ENCODE measurements at regions not wholly inside any gene's neighbourhood (a gene's known extent, or its start where the extent isn't known, plus 50 kb on each side); places are given as distances from the start of the nearest gene placed in this dataset.
"Not testable (repeated sequence)": the region's sequence is repeated elsewhere in the genome, so short reads cannot be mapped to it uniquely, and the experiment has no call there.

DNA sequence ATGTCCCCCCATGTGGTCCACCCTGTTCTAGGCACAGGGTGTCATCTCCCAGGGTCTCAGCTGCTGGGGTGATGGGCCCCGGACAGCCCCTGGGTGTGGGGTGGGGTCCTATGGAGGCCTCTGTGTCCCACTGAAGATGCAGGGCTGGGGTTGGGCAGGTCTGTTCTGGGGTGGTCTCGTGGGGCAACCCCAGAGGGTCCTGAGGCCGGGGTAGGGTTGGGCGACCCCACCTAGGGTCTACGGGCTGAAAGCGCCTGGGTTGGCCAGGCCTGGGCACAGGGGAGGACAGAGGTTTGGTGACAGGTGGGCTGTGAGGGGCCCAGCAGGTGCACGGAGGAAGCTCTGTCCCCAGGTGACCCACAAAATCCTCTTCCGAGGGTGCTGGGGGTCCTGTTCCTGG lies 159.2 kb downstream of the TMEM121 start:
- TF ChIP-seq, protein P1, sequence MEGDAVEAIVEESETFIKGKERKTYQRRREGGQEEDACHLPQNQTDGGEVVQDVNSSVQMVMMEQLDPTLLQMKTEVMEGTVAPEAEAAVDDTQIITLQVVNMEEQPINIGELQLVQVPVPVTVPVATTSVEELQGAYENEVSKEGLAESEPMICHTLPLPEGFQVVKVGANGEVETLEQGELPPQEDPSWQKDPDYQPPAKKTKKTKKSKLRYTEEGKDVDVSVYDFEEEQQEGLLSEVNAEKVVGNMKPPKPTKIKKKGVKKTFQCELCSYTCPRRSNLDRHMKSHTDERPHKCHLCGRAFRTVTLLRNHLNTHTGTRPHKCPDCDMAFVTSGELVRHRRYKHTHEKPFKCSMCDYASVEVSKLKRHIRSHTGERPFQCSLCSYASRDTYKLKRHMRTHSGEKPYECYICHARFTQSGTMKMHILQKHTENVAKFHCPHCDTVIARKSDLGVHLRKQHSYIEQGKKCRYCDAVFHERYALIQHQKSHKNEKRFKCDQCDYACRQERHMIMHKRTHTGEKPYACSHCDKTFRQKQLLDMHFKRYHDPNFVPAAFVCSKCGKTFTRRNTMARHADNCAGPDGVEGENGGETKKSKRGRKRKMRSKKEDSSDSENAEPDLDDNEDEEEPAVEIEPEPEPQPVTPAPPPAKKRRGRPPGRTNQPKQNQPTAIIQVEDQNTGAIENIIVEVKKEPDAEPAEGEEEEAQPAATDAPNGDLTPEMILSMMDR (IDR thresholded peaks at IDR 0.05; ENCODE audit: insufficient read depth, low read depth, low read length) = not testable (repeated sequence)
- TF ChIP-seq EZH2 (IDR thresholded peaks at IDR 0.05; ENCODE audit: insufficient read depth, low read length) = not testable (repeated sequence)
